Ovary (tissue), 3 donors: ENCODE measurements at regions not wholly inside any gene's neighbourhood (a gene's known extent, or its start where the extent isn't known, plus 50 kb on each side); places are given as distances from the start of the nearest gene placed in this dataset.

Experiments used
- EP300 ChIP-seq: sonication (generic); formaldehyde crosslinking; IDR thresholded peaks from one replicate; pipeline ENCODE4 v1.6.1; 2017; ENCODE audit warnings: antibody characterized with exemption
- POLR2A ChIP-seq: fragments of 450-650 bp; IDR thresholded peaks from one replicate; pipeline ENCODE4 v1.6.1; 2017; ENCODE audit warnings: antibody characterized with exemption, mild to moderate bottlenecking, moderate library complexity
- TF ChIP-seq, protein P1 (sequence below), 3 donors: fragments of 450-650 bp in 2 of 3; fragments of 200-600 bp in 1 of 3; IDR thresholded peaks; one replicate each; pipeline versions ENCODE4 v1.5.1 to v1.8.0; 2016 to 2022; ENCODE audit warnings: antibody characterized with exemption in 3 of 3, mild to moderate bottlenecking in 1 of 3
- donor health status: DM: no; HTN: no; CAD: no.

DNA sequence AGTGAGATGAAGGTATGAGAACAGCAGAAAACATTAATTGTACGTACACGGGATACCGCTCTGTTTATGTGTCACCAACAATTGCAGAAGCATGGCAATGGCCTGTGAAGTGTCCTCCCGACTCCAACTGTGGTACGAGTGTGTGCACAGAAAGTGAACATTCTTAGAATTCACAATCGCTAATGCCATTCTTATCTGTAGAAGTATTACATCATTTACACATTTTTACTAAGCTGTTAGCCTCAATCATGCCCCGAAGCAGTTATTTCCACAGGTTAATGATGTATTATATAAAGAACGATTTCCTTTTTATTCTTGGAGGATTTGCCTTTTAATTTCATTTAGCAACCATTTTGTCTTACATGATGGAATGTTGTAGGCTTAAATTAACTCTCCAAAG lies 103.4 kb downstream of the EVX1 start:
- TF ChIP-seq, protein P1, sequence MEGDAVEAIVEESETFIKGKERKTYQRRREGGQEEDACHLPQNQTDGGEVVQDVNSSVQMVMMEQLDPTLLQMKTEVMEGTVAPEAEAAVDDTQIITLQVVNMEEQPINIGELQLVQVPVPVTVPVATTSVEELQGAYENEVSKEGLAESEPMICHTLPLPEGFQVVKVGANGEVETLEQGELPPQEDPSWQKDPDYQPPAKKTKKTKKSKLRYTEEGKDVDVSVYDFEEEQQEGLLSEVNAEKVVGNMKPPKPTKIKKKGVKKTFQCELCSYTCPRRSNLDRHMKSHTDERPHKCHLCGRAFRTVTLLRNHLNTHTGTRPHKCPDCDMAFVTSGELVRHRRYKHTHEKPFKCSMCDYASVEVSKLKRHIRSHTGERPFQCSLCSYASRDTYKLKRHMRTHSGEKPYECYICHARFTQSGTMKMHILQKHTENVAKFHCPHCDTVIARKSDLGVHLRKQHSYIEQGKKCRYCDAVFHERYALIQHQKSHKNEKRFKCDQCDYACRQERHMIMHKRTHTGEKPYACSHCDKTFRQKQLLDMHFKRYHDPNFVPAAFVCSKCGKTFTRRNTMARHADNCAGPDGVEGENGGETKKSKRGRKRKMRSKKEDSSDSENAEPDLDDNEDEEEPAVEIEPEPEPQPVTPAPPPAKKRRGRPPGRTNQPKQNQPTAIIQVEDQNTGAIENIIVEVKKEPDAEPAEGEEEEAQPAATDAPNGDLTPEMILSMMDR (IDR thresholded peaks at IDR 0.05): no peak
- TF ChIP-seq POLR2A: no peak
- no peak for TF ChIP-seq EP300
